ENCODE measurements at regions not wholly inside any gene's neighbourhood (a gene's known extent, or its start where the extent isn't known, plus 50 kb on each side); places are given as distances from the start of the nearest gene placed in this dataset.

DNA sequence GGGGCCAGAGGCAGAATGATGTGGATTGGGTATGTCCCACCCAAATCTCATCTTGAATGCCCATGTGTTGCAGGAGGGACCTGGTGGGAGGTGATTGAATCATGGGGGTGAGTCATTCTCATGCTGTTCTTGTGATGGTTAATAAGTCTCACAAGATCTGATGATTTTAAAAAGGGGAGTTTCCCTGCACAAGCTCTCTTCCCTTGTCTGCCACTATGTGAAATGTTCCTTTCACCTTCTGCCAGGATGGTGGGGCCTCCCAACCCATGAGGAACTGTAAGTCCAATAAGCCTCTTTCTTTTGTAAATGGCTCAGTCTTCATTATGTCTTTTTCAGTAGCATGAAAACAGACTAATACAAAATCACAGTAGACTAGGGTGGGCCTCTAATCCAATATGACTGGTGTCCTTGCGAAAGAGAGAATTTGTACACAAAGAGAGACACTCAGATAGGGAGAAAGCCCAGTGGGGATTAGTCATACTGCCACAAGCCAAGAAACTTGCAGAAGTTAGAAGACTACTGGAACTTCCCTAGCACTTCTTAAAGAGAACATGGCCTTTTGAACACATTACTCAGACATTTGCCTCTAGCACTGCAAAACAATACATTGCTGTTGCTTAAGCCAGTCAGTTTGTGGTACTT lies 68.4 kb downstream of the ANXA1 start:
- TF ChIP-seq, protein P1, sequence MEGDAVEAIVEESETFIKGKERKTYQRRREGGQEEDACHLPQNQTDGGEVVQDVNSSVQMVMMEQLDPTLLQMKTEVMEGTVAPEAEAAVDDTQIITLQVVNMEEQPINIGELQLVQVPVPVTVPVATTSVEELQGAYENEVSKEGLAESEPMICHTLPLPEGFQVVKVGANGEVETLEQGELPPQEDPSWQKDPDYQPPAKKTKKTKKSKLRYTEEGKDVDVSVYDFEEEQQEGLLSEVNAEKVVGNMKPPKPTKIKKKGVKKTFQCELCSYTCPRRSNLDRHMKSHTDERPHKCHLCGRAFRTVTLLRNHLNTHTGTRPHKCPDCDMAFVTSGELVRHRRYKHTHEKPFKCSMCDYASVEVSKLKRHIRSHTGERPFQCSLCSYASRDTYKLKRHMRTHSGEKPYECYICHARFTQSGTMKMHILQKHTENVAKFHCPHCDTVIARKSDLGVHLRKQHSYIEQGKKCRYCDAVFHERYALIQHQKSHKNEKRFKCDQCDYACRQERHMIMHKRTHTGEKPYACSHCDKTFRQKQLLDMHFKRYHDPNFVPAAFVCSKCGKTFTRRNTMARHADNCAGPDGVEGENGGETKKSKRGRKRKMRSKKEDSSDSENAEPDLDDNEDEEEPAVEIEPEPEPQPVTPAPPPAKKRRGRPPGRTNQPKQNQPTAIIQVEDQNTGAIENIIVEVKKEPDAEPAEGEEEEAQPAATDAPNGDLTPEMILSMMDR (IDR thresholded peaks at IDR 0.05): no peak
- peak overlapping the region in 1 of 2 donors; percentile 68 for H3K27ac ChIP-seq
- intact Hi-C loops (cut with DNase I): no loop called here
- H3K27me3 ChIP-seq: no peaks in the 10 kb centered on the region
- no peaks in the 10 kb centered on the region for H3K36me3 ChIP-seq
- DNase-seq (no peak), ATAC-seq (peak; percentile 87)
- no peaks in the 10 kb centered on the region for H3K9me3 ChIP-seq
- no peak overlapping the region for H3K4me3 ChIP-seq
- no peaks in the 10 kb centered on the region for H3K4me1 ChIP-seq

DNA sequence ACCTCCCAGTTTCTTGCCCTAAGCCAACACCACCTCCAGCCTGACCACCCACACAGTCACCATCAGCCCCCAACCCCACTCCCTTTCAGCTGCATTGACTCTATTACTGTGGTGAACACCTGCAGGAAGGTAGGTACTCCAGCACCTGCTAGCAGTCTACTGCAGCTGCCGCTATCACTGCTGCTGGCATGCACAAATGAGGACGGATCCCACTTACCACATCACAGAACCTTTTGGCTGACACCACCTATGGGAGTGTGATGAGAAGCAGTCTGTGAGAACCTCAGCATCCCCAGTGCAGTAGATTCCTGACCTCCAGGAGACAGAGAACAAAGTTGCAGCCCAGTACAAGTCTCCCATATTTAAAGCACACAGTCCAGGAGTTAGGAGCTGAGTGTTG lies 71.9 kb downstream of the ANXA1 start:
- DNase-seq (peak in 1 of 4 donors; percentile 34), ATAC-seq (no peak)
- no peaks in the 10 kb centered on the region for H3K27me3 ChIP-seq
- no peak overlapping the region for H3K27ac ChIP-seq
- intact Hi-C loops (cut with DNase I): no loop called here
- H3K36me3 ChIP-seq: no peaks in the 10 kb centered on the region
- H3K4me3 ChIP-seq: no peak overlapping the region
- TF ChIP-seq, protein P1 (IDR thresholded peaks at IDR 0.05): no peak
- H3K4me1 ChIP-seq: no peaks in the 10 kb centered on the region
- no peaks in the 10 kb centered on the region for H3K9me3 ChIP-seq

DNA sequence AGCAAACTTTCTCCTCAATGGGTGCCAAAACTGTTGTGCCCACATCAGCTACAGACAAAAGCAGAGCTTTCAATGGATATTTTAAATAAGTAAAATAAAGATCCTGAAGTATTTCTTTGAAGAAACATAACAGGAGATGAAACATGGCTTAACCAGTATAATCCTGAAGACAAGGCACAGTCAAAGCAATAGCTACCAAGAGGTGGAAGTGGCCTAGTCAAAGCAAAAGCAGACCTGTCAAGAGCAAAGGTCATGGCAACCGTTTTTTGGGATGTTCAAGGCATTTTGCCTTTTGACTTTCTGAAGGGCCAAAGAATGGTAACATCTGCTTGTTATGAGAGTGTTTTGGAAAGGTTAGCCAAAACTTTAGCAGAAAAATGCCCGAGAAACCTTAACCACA lies 77.9 kb downstream of the ANXA1 start:
- no peaks in the 10 kb centered on the region for H3K27me3 ChIP-seq
- DNase-seq (no peak), ATAC-seq (no peak)
- no peak overlapping the region for H3K27ac ChIP-seq
- TF ChIP-seq, protein P1 (IDR thresholded peaks at IDR 0.05): no peak
- H3K4me3 ChIP-seq: no peak overlapping the region
- intact Hi-C loops (cut with DNase I): no loop called here
- H3K36me3 ChIP-seq: no peaks in the 10 kb centered on the region
- no peaks in the 10 kb centered on the region for H3K9me3 ChIP-seq
- no peaks in the 10 kb centered on the region for H3K4me1 ChIP-seq

DNA sequence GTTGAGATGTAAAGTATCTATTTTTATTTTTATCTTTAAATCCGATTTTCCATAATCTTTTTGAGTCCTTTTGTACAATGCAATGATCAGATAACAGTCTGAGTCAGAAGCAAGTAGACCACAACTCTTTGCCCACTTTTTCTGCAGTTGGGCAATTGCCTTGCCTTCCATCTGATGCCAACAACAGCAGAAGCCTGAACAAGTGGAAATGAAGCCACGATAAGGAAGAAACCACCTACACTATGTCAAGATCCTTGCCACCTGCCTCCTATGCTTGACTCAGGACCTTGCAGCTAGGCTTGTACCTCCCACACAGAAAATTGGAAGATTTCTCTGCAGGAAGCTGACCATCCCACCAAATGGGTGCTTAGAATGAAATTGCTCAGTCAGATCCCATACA lies 78.6 kb downstream of the ANXA1 start:
- Histone ChIP-seq H3K27ac (no peak overlapping the region), H3K9me3 (no peaks in the 10 kb centered on the region), H3K4me3 (no peak overlapping the region), H3K4me1 (no peaks in the 10 kb centered on the region), H3K36me3 (no peaks in the 10 kb centered on the region), H3K27me3 (no peaks in the 10 kb centered on the region)
- ATAC-seq (no peak), DNase-seq (no peak)
- TF ChIP-seq, protein P1 (IDR thresholded peaks at IDR 0.05): no peak
- intact Hi-C loops (cut with DNase I): no loop called here

DNA sequence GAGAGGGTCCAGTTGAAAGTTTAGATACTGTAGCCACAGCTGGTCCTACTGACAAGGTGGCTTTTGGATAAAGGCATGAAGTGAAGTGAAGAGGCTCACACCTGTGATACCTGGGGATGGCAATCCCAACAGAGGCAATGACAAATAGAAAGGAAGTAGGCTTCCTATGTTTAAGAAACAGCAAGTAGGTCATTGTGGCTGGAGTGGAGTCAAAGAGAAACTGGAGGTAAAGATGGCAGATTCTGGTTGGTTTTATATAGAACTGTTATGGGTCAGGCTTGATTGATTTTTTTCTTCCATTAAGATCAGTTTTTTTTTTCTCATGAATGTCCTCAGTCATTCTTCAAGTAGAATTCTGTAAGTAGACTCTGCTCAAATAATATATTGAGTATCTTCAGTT lies 79.5 kb downstream of the ANXA1 start:
- TF ChIP-seq, protein P1 (IDR thresholded peaks at IDR 0.05): no peak
- no peak for ATAC-seq
- no peaks in the 10 kb centered on the region for H3K9me3 ChIP-seq
- no peak overlapping the region for H3K27ac ChIP-seq
- intact Hi-C loops (cut with DNase I): no loop called here
- no peaks in the 10 kb centered on the region for H3K36me3 ChIP-seq
- no peak for DNase-seq
- no peaks in the 10 kb centered on the region for H3K27me3 ChIP-seq
- H3K4me1 ChIP-seq: no peaks in the 10 kb centered on the region
- no peak overlapping the region for H3K4me3 ChIP-seq

Data from left lung (tissue), 4 donors.